A549 (cell line): ENCODE measurements at regions not wholly inside any gene's neighbourhood (a gene's known extent, or its start where the extent isn't known, plus 50 kb on each side); places are given as distances from the start of the nearest gene placed in this dataset.

Experiments
- HDAC2 ChIP-seq: fragments of 200-600 bp; sonication (generic); IDR thresholded peaks from 2 replicates; pipeline ENCODE4 v1.6.1; 2016
- KDM1A ChIP-seq: fragments of 200-600 bp; sonication (generic); IDR thresholded peaks from 2 replicates; pipeline ENCODE4 v1.6.1; 2016; ENCODE audit warnings: low read depth, mild to moderate bottlenecking
- PHF8 ChIP-seq: fragments of 200-600 bp; sonication (generic); IDR thresholded peaks from 2 replicates; pipeline ENCODE4 v1.6.1; 2016; ENCODE audit warnings: low read depth, mild to moderate bottlenecking, antibody characterized with exemption, moderate library complexity, borderline replicate concordance
- POLR2A ChIP-seq: IDR thresholded peaks from 2 replicates; pipeline ENCODE4 v1.6.1; 2012; ENCODE audit warnings: mild to moderate bottlenecking, low read length
- TF ChIP-seq, protein P1 (sequence below): fragments of 450-650 bp; IDR thresholded peaks from 2 replicates; pipeline ENCODE4 v1.6.1; 2014; ENCODE audit warnings: antibody characterized with exemption
- TF ChIP-seq, protein P2 (sequence below): fragments of >200 bp; sonication (Bioruptor Twin); formaldehyde crosslinking; IDR thresholded peaks from 3 replicates; pipeline ENCODE4 v1.6.1; 2016
- TF ChIP-seq, protein P3 (sequence below): IDR thresholded peaks from 2 replicates; pipeline ENCODE4 v1.6.1; 2012
- TF ChIP-seq, protein P4 (sequence below): fragments of >200 bp; sonication (Bioruptor Twin); formaldehyde crosslinking; IDR thresholded peaks from 3 replicates; pipeline ENCODE4 v1.5.1; 2016

DNA sequence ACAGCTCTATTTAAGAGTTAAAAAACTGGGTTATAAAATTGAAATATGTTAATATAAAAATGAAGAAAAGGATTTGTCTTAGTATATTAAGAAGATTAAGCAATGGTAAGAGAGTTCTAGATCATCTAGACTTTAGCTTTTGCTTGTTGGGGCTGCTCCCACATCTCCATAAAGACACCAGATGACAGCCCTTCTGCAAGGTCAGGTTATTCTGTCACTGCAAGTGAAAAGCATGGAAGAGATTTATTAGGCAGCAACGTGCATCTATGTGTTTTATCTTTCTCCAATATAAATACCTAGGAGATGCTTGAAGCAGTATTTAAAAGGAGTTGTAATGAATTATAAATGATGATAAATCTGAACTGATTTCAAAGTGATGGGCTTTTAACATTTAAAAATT lies 1560.4 kb downstream of the AMY1C start:
- TF ChIP-seq, protein P1, sequence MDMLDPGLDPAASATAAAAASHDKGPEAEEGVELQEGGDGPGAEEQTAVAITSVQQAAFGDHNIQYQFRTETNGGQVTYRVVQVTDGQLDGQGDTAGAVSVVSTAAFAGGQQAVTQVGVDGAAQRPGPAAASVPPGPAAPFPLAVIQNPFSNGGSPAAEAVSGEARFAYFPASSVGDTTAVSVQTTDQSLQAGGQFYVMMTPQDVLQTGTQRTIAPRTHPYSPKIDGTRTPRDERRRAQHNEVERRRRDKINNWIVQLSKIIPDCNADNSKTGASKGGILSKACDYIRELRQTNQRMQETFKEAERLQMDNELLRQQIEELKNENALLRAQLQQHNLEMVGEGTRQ = no peak
- no peak for TF ChIP-seq POLR2A
- TF ChIP-seq, protein P2, sequence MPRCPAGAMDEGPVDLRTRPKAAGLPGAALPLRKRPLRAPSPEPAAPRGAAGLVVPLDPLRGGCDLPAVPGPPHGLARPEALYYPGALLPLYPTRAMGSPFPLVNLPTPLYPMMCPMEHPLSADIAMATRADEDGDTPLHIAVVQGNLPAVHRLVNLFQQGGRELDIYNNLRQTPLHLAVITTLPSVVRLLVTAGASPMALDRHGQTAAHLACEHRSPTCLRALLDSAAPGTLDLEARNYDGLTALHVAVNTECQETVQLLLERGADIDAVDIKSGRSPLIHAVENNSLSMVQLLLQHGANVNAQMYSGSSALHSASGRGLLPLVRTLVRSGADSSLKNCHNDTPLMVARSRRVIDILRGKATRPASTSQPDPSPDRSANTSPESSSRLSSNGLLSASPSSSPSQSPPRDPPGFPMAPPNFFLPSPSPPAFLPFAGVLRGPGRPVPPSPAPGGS = no peak
- TF ChIP-seq, protein P3, sequence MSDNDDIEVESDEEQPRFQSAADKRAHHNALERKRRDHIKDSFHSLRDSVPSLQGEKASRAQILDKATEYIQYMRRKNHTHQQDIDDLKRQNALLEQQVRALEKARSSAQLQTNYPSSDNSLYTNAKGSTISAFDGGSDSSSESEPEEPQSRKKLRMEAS = no peak
- TF ChIP-seq KDM1A = no peak
- no peak for TF ChIP-seq PHF8
- TF ChIP-seq, protein P4, sequence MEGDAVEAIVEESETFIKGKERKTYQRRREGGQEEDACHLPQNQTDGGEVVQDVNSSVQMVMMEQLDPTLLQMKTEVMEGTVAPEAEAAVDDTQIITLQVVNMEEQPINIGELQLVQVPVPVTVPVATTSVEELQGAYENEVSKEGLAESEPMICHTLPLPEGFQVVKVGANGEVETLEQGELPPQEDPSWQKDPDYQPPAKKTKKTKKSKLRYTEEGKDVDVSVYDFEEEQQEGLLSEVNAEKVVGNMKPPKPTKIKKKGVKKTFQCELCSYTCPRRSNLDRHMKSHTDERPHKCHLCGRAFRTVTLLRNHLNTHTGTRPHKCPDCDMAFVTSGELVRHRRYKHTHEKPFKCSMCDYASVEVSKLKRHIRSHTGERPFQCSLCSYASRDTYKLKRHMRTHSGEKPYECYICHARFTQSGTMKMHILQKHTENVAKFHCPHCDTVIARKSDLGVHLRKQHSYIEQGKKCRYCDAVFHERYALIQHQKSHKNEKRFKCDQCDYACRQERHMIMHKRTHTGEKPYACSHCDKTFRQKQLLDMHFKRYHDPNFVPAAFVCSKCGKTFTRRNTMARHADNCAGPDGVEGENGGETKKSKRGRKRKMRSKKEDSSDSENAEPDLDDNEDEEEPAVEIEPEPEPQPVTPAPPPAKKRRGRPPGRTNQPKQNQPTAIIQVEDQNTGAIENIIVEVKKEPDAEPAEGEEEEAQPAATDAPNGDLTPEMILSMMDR = no peak
- no peak for TF ChIP-seq HDAC2
